Parathyroid adenoma (tissue), 2 donors: ENCODE measurements at regions not wholly inside any gene's neighbourhood (a gene's known extent, or its start where the extent isn't known, plus 50 kb on each side); places are given as distances from the start of the nearest gene placed in this dataset.
"Not testable (repeated sequence)": the region's sequence is repeated elsewhere in the genome, so short reads cannot be mapped to it uniquely, and the experiment has no call there.

Source experiments
- H2AFZ ChIP-seq: fragments of 300-600 bp; sonication (generic); one replicate; pipeline ENCODE4 v1.7.0; 2017; ENCODE audit warnings: antibody characterized with exemption, mild to moderate bottlenecking
- H3K27ac ChIP-seq: fragments of 300-600 bp; sonication (generic); one replicate; pipeline ENCODE4 v1.7.0; 2017
- H3K27me3 ChIP-seq: fragments of 300-600 bp; sonication (generic); one replicate; pipeline ENCODE4 v1.7.0; 2017; ENCODE audit warnings: low read length; ENCODE audit not compliant: control insufficient read depth, insufficient read depth
- H3K36me3 ChIP-seq: fragments of 300-600 bp; sonication (generic); one replicate; pipeline ENCODE4 v1.7.0; 2017; ENCODE audit warnings: low read length; ENCODE audit not compliant: control insufficient read depth, insufficient read depth
- H3K4me1 ChIP-seq: fragments of 300-600 bp; sonication (generic); one replicate; pipeline ENCODE4 v1.7.0; 2017; ENCODE audit warnings: control low read depth
- H3K4me2 ChIP-seq: fragments of 300-600 bp; sonication (generic); one replicate; pipeline ENCODE4 v1.7.0; 2017; ENCODE audit warnings: low read length
- H3K4me3 ChIP-seq: fragments of 300-600 bp; sonication (generic); one replicate; pipeline ENCODE4 v1.7.0; 2017; ENCODE audit warnings: low read depth, low read length
- H3K79me2 ChIP-seq: fragments of 300-600 bp; sonication (generic); one replicate; pipeline ENCODE4 v1.7.0; 2017; ENCODE audit warnings: control low read depth
- H3K9ac ChIP-seq: fragments of 300-600 bp; sonication (generic); one replicate; pipeline ENCODE4 v1.7.0; 2017; ENCODE audit warnings: mild to moderate bottlenecking
- H3K9me3 ChIP-seq: fragments of 300-600 bp; sonication (generic); one replicate; pipeline ENCODE4 v1.7.0; 2017; ENCODE audit warnings: low read length; ENCODE audit not compliant: control insufficient read depth
- TF ChIP-seq, protein P1 (sequence below): fragments of 300-600 bp; sonication (generic); IDR thresholded peaks from one replicate; pipeline ENCODE4 v1.7.0; 2017; ENCODE audit warnings: antibody characterized with exemption, mild to moderate bottlenecking
- donor health status: primary hyperparathyroidism.

GRCh38 chr1:29756085-29756484 lies 519.8 kb downstream of the PTPRU start:
- Histone ChIP-seq H3K9me3 (no peaks in the 10 kb centered on the region), H3K4me3 (no peak overlapping the region), H3K4me1 (no peaks in the 10 kb centered on the region), H3K79me2 (no peaks in the 10 kb centered on the region), H3K27ac (no peak overlapping the region), H3K27me3 (no peaks in the 10 kb centered on the region), H3K9ac (no peak overlapping the region), H3K4me2 (no peak overlapping the region), H2AFZ (no peak overlapping the region), H3K36me3 (no peaks in the 10 kb centered on the region)
- TF ChIP-seq, protein P1, sequence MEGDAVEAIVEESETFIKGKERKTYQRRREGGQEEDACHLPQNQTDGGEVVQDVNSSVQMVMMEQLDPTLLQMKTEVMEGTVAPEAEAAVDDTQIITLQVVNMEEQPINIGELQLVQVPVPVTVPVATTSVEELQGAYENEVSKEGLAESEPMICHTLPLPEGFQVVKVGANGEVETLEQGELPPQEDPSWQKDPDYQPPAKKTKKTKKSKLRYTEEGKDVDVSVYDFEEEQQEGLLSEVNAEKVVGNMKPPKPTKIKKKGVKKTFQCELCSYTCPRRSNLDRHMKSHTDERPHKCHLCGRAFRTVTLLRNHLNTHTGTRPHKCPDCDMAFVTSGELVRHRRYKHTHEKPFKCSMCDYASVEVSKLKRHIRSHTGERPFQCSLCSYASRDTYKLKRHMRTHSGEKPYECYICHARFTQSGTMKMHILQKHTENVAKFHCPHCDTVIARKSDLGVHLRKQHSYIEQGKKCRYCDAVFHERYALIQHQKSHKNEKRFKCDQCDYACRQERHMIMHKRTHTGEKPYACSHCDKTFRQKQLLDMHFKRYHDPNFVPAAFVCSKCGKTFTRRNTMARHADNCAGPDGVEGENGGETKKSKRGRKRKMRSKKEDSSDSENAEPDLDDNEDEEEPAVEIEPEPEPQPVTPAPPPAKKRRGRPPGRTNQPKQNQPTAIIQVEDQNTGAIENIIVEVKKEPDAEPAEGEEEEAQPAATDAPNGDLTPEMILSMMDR = no peak

- not testable (repeated sequence) for H3K4me3 ChIP-seq, H2AFZ ChIP-seq, H3K9me3 ChIP-seq, H3K27ac ChIP-seq, H3K9ac ChIP-seq, H3K4me2 ChIP-seq, H3K79me2 ChIP-seq, H3K27me3 ChIP-seq, H3K36me3 ChIP-seq, H3K4me1 ChIP-seq
Measured at GRCh38 chr1:29755412-29756015, 519.2 kb downstream of the PTPRU start.

GRCh38 chr1:29754573-29755375 lies 518.5 kb downstream of the PTPRU start:
- H3K27me3 ChIP-seq = no peaks in the 10 kb centered on the region
- no peaks in the 10 kb centered on the region for H3K9me3 ChIP-seq
- no peaks in the 10 kb centered on the region for H3K4me1 ChIP-seq
- no peak overlapping the region for H2AFZ ChIP-seq
- H3K36me3 ChIP-seq = no peaks in the 10 kb centered on the region
- TF ChIP-seq, protein P1 = no peak
- no peaks in the 10 kb centered on the region for H3K79me2 ChIP-seq
- H3K4me2 ChIP-seq = no peak overlapping the region
- no peak overlapping the region for H3K9ac ChIP-seq
- no peak overlapping the region for H3K27ac ChIP-seq
- no peak overlapping the region for H3K4me3 ChIP-seq

DNA sequence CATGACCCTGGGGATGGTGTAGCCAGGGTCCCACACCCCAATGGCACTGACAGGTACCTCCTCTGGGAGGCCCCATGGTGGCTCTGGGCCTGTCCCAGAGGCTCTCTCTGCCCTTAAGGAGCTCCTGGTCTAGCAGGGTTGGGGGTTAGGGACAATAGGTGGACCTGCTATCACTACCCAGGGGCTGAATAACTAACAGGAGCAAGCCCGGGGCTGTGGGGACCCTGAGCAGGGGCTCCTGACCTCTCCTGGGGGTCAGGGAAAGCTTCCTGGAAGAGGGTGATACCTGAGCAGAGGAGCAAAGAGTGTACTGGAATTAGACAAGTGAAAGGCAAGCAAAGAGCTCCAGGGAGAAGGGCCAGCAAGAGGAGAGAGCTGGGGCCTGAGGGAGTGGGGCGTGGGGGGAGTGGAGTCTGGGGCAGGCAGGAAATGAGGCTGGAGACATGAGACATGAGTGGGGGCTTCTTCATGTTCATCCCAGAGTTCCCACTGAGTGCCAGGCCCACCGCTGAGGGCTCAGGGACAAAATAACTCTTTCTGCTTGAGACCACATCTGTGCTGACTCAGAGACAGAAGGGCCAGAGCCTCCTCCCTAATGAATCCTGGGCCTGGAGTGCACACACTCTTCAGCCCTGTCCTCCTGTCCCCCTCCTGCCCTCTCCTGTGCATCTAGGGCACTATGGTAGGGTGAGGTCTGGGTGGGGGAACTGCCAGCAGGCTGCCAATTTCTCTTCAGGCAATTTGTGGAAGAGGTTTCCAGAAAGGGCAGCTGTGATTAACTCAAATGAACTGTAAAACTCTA lies 517.6 kb downstream of the PTPRU start:
- TF ChIP-seq, protein P1 = no peak
- no peak overlapping the region for H3K4me2 ChIP-seq

GRCh38 chr1:29753244-29753643 lies 516.9 kb downstream of the PTPRU start:
- Histone ChIP-seq H3K9ac (no peak overlapping the region), H3K4me2 (no peak overlapping the region), H3K36me3 (no peaks in the 10 kb centered on the region), H2AFZ (no peak overlapping the region), H3K4me3 (no peak overlapping the region), H3K27ac (no peak overlapping the region), H3K79me2 (no peaks in the 10 kb centered on the region), H3K4me1 (no peaks in the 10 kb centered on the region), H3K27me3 (no peaks in the 10 kb centered on the region), H3K9me3 (no peaks in the 10 kb centered on the region)
- TF ChIP-seq, protein P1 = no peak

More for the DNA sequence above, 517.6 kb downstream of the PTPRU start:
- H3K9ac ChIP-seq = no peak overlapping the region
- no peaks in the 10 kb centered on the region for H3K9me3 ChIP-seq
- H3K36me3 ChIP-seq = no peaks in the 10 kb centered on the region
- H3K4me1 ChIP-seq = no peaks in the 10 kb centered on the region
- H2AFZ ChIP-seq = no peak overlapping the region
- H3K4me3 ChIP-seq = no peak overlapping the region
- no peaks in the 10 kb centered on the region for H3K27me3 ChIP-seq
- no peaks in the 10 kb centered on the region for H3K79me2 ChIP-seq
- no peak overlapping the region for H3K27ac ChIP-seq
